ENCODE measurements at regions not wholly inside any gene's neighbourhood (a gene's known extent, or its start where the extent isn't known, plus 50 kb on each side); places are given as distances from the start of the nearest gene placed in this dataset.

GRCh38 chr6:130754786-130755367 lies 72.3 kb upstream of the SMLR1 start:
- H3K4me1 ChIP-seq (ENCODE audit: control insufficient read depth in 2 of 2, insufficient read depth in 2 of 2, low read length in 1 of 2) = no peaks in the 10 kb centered on the region
- WGBS, 2 donors = 80 to 88% methylated on average over 3 of the region's 3 CpGs
- peaks cover 0 to under 1% of the 10 kb centered on the region in 2 donors for H3K9me3 ChIP-seq (ENCODE audit: control insufficient read depth in 2 of 2, insufficient read depth in 1 of 2, low read depth in 1 of 2, low read length in 1 of 2)

GRCh38 chr6:130755368-130756034 lies 71.7 kb upstream of the SMLR1 start:
- H3K9me3 ChIP-seq (ENCODE audit: control insufficient read depth in 2 of 2, insufficient read depth in 1 of 2, low read depth in 1 of 2, low read length in 1 of 2) = no peaks in the 10 kb centered on the region
- H3K4me1 ChIP-seq (ENCODE audit: control insufficient read depth in 2 of 2, insufficient read depth in 2 of 2, low read length in 1 of 2) = no peaks in the 10 kb centered on the region
- H3K36me3 ChIP-seq (ENCODE audit: control insufficient read depth in 2 of 2, insufficient read depth in 2 of 2, low read length in 1 of 2) = no peaks in the 10 kb centered on the region
- H3K4me3 ChIP-seq (ENCODE audit: low read depth in 1 of 2, low read length in 2 of 2) = no peak overlapping the region
- H3K27ac ChIP-seq (ENCODE audit: low read depth in 2 of 2, low read length in 1 of 2) = no peak overlapping the region
- H3K27me3 ChIP-seq (ENCODE audit: control insufficient read depth in 1 of 2, insufficient read depth in 2 of 2, low read length in 2 of 2) = no peaks in the 10 kb centered on the region
- 65% methylated on average over 5 of the region's 5 CpGs for WGBS, 2 donors

More at GRCh38 chr6:130754786-130755367, 72.3 kb upstream of the SMLR1 start:
- no peaks in the 10 kb centered on the region for H3K36me3 ChIP-seq (ENCODE audit: control insufficient read depth in 2 of 2, insufficient read depth in 2 of 2, low read length in 1 of 2)
- H3K27ac ChIP-seq (ENCODE audit: low read depth in 2 of 2, low read length in 1 of 2) = no peak overlapping the region
- no peaks in the 10 kb centered on the region for H3K27me3 ChIP-seq (ENCODE audit: control insufficient read depth in 1 of 2, insufficient read depth in 2 of 2, low read length in 2 of 2)
- no peak overlapping the region for H3K4me3 ChIP-seq (ENCODE audit: low read depth in 1 of 2, low read length in 2 of 2)

- Histone ChIP-seq H3K36me3 (ENCODE audit: control insufficient read depth in 2 of 2, insufficient read depth in 2 of 2, low read length in 1 of 2) (no peaks in the 10 kb centered on the region), H3K9me3 (ENCODE audit: control insufficient read depth in 2 of 2, insufficient read depth in 1 of 2, low read depth in 1 of 2, low read length in 1 of 2) (no peaks in the 10 kb centered on the region), H3K4me1 (ENCODE audit: control insufficient read depth in 2 of 2, insufficient read depth in 2 of 2, low read length in 1 of 2) (no peaks in the 10 kb centered on the region), H3K27ac (ENCODE audit: low read depth in 2 of 2, low read length in 1 of 2) (no peak overlapping the region), H3K27me3 (ENCODE audit: control insufficient read depth in 1 of 2, insufficient read depth in 2 of 2, low read length in 2 of 2) (no peaks in the 10 kb centered on the region), H3K4me3 (ENCODE audit: low read depth in 1 of 2, low read length in 2 of 2) (no peak overlapping the region)
- 61 to 69% methylated on average over 1 of the region's 1 CpG for WGBS, 2 donors
Measured at GRCh38 chr6:130756824-130757223, 70.4 kb upstream of the SMLR1 start.

- Histone ChIP-seq H3K4me3 (ENCODE audit: low read depth in 1 of 2, low read length in 2 of 2) (no peak overlapping the region), H3K27me3 (ENCODE audit: control insufficient read depth in 1 of 2, insufficient read depth in 2 of 2, low read length in 2 of 2) (no peaks in the 10 kb centered on the region), H3K36me3 (ENCODE audit: control insufficient read depth in 2 of 2, insufficient read depth in 2 of 2, low read length in 1 of 2) (no peaks in the 10 kb centered on the region), H3K9me3 (ENCODE audit: control insufficient read depth in 2 of 2, insufficient read depth in 1 of 2, low read depth in 1 of 2, low read length in 1 of 2) (no peaks in the 10 kb centered on the region), H3K27ac (ENCODE audit: low read depth in 2 of 2, low read length in 1 of 2) (no peak overlapping the region), H3K4me1 (ENCODE audit: control insufficient read depth in 2 of 2, insufficient read depth in 2 of 2, low read length in 1 of 2) (no peaks in the 10 kb centered on the region)
- WGBS, 2 donors = 81 to 87% methylated on average over 3 of the region's 3 CpGs
Measured at GRCh38 chr6:130758813-130759212, 68.4 kb upstream of the SMLR1 start.

- Histone ChIP-seq H3K4me1 (ENCODE audit: control insufficient read depth in 2 of 2, insufficient read depth in 2 of 2, low read length in 1 of 2) (no peaks in the 10 kb centered on the region), H3K27ac (ENCODE audit: low read depth in 2 of 2, low read length in 1 of 2) (no peak overlapping the region), H3K4me3 (ENCODE audit: low read depth in 1 of 2, low read length in 2 of 2) (no peak overlapping the region), H3K27me3 (ENCODE audit: control insufficient read depth in 1 of 2, insufficient read depth in 2 of 2, low read length in 2 of 2) (no peaks in the 10 kb centered on the region), H3K36me3 (ENCODE audit: control insufficient read depth in 2 of 2, insufficient read depth in 2 of 2, low read length in 1 of 2) (no peaks in the 10 kb centered on the region), H3K9me3 (ENCODE audit: control insufficient read depth in 2 of 2, insufficient read depth in 1 of 2, low read depth in 1 of 2, low read length in 1 of 2) (no peaks in the 10 kb centered on the region)
- 61 to 71% methylated on average over 1 of the region's 1 CpG for WGBS, 2 donors
Measured at GRCh38 chr6:130760006-130760405, 67.2 kb upstream of the SMLR1 start.

- Histone ChIP-seq H3K27me3 (ENCODE audit: control insufficient read depth in 1 of 2, insufficient read depth in 2 of 2, low read length in 2 of 2) (no peaks in the 10 kb centered on the region), H3K27ac (ENCODE audit: low read depth in 2 of 2, low read length in 1 of 2) (no peak overlapping the region), H3K4me1 (ENCODE audit: control insufficient read depth in 2 of 2, insufficient read depth in 2 of 2, low read length in 1 of 2) (no peaks in the 10 kb centered on the region), H3K4me3 (ENCODE audit: low read depth in 1 of 2, low read length in 2 of 2) (no peak overlapping the region), H3K9me3 (ENCODE audit: control insufficient read depth in 2 of 2, insufficient read depth in 1 of 2, low read depth in 1 of 2, low read length in 1 of 2) (no peaks in the 10 kb centered on the region), H3K36me3 (ENCODE audit: control insufficient read depth in 2 of 2, insufficient read depth in 2 of 2, low read length in 1 of 2) (no peaks in the 10 kb centered on the region)
- WGBS, 2 donors = 83 to 84% methylated on average over 1 of the region's 1 CpG
Measured at GRCh38 chr6:130761286-130761685, 65.9 kb upstream of the SMLR1 start.

- no peaks in the 10 kb centered on the region for H3K9me3 ChIP-seq (ENCODE audit: control insufficient read depth in 2 of 2, insufficient read depth in 1 of 2, low read depth in 1 of 2, low read length in 1 of 2)
- WGBS, 2 donors = 85 to 91% methylated on average over 3 of the region's 3 CpGs
- no peak overlapping the region for H3K4me3 ChIP-seq (ENCODE audit: low read depth in 1 of 2, low read length in 2 of 2)
- no peaks in the 10 kb centered on the region for H3K36me3 ChIP-seq (ENCODE audit: control insufficient read depth in 2 of 2, insufficient read depth in 2 of 2, low read length in 1 of 2)
- no peaks in the 10 kb centered on the region for H3K27me3 ChIP-seq (ENCODE audit: control insufficient read depth in 1 of 2, insufficient read depth in 2 of 2, low read length in 2 of 2)
- H3K4me1 ChIP-seq (ENCODE audit: control insufficient read depth in 2 of 2, insufficient read depth in 2 of 2, low read length in 1 of 2) = no peaks in the 10 kb centered on the region
- H3K27ac ChIP-seq (ENCODE audit: low read depth in 2 of 2, low read length in 1 of 2) = no peak overlapping the region
Measured at GRCh38 chr6:130765181-130765727, 62.0 kb upstream of the SMLR1 start.

GRCh38 chr6:130766239-130767144 lies 60.7 kb upstream of the SMLR1 start:
- H3K4me3 ChIP-seq (ENCODE audit: low read depth in 1 of 2, low read length in 2 of 2) = no peak overlapping the region
- H3K27me3 ChIP-seq (ENCODE audit: control insufficient read depth in 1 of 2, insufficient read depth in 2 of 2, low read length in 2 of 2) = no peaks in the 10 kb centered on the region
- no peak overlapping the region for H3K27ac ChIP-seq (ENCODE audit: low read depth in 2 of 2, low read length in 1 of 2)
- no peaks in the 10 kb centered on the region for H3K9me3 ChIP-seq (ENCODE audit: control insufficient read depth in 2 of 2, insufficient read depth in 1 of 2, low read depth in 1 of 2, low read length in 1 of 2)
- WGBS, 2 donors = 71 to 76% methylated on average over 7 of the region's 7 CpGs
- no peaks in the 10 kb centered on the region for H3K36me3 ChIP-seq (ENCODE audit: control insufficient read depth in 2 of 2, insufficient read depth in 2 of 2, low read length in 1 of 2)
- H3K4me1 ChIP-seq (ENCODE audit: control insufficient read depth in 2 of 2, insufficient read depth in 2 of 2, low read length in 1 of 2) = no peaks in the 10 kb centered on the region

GRCh38 chr6:130769861-130770260 lies 57.3 kb upstream of the SMLR1 start:
- H3K27ac ChIP-seq (ENCODE audit: low read depth in 2 of 2, low read length in 1 of 2) = no peak overlapping the region
- H3K27me3 ChIP-seq (ENCODE audit: control insufficient read depth in 1 of 2, insufficient read depth in 2 of 2, low read length in 2 of 2) = no peaks in the 10 kb centered on the region
- no peaks in the 10 kb centered on the region for H3K36me3 ChIP-seq (ENCODE audit: control insufficient read depth in 2 of 2, insufficient read depth in 2 of 2, low read length in 1 of 2)
- H3K9me3 ChIP-seq (ENCODE audit: control insufficient read depth in 2 of 2, insufficient read depth in 1 of 2, low read depth in 1 of 2, low read length in 1 of 2) = no peaks in the 10 kb centered on the region
- H3K4me3 ChIP-seq (ENCODE audit: low read depth in 1 of 2, low read length in 2 of 2) = no peak overlapping the region
- H3K4me1 ChIP-seq (ENCODE audit: control insufficient read depth in 2 of 2, insufficient read depth in 2 of 2, low read length in 1 of 2) = no peaks in the 10 kb centered on the region
- 75 to 77% methylated on average over 1 of the region's 1 CpG for WGBS, 2 donors

Data from esophagus (tissue), 2 donors.